ENCODE measurements at regions not wholly inside any gene's neighbourhood (a gene's known extent, or its start where the extent isn't known, plus 50 kb on each side); places are given as distances from the start of the nearest gene placed in this dataset.

- TF ChIP-seq, protein P1, sequence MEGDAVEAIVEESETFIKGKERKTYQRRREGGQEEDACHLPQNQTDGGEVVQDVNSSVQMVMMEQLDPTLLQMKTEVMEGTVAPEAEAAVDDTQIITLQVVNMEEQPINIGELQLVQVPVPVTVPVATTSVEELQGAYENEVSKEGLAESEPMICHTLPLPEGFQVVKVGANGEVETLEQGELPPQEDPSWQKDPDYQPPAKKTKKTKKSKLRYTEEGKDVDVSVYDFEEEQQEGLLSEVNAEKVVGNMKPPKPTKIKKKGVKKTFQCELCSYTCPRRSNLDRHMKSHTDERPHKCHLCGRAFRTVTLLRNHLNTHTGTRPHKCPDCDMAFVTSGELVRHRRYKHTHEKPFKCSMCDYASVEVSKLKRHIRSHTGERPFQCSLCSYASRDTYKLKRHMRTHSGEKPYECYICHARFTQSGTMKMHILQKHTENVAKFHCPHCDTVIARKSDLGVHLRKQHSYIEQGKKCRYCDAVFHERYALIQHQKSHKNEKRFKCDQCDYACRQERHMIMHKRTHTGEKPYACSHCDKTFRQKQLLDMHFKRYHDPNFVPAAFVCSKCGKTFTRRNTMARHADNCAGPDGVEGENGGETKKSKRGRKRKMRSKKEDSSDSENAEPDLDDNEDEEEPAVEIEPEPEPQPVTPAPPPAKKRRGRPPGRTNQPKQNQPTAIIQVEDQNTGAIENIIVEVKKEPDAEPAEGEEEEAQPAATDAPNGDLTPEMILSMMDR (IDR thresholded peaks at IDR 0.05), result no peak
- TF ChIP-seq POLR2A (IDR thresholded peaks at IDR 0.05), result no peak
These were observed 80.8 kb upstream of the RPS6KA3 start for GRCh38 chrX:20347481-20347880.
